Brain microvascular endothelial cell (primary cell): ENCODE measurements at regions not wholly inside any gene's neighbourhood (a gene's known extent, or its start where the extent isn't known, plus 50 kb on each side); places are given as distances from the start of the nearest gene placed in this dataset.

ENCODE experiments used
- DNase-seq: peaks from one replicate; pipeline ENCODE4 v3.0.0-alpha.2; 2020
- H3K27ac ChIP-seq: fragments of 250-450 bp; sonication (Bioruptor Pico); 2 replicates; pipeline ENCODE4 v1.5.1; 2020; ENCODE audit warnings: mild to moderate bottlenecking, moderate library complexity
- H3K27me3 ChIP-seq: fragments of 250-450 bp; sonication (Bioruptor Pico); replicated peaks from 2 replicates; pipeline ENCODE4 v1.5.1; 2020; ENCODE audit warnings: mild to moderate bottlenecking
- H3K36me3 ChIP-seq: fragments of 250-450 bp; sonication (Bioruptor Pico); replicated peaks from 2 replicates; pipeline ENCODE4 v1.5.1; 2020; ENCODE audit warnings: mild to moderate bottlenecking
- H3K4me3 ChIP-seq: 2 replicates; pipeline ENCODE4 v1.5.1; 2011; ENCODE audit warnings: low read depth, mild to moderate bottlenecking, control low read depth, low read length, moderate library complexity
- in situ Hi-C: cut with HindIII; loops from 2 replicates; pipeline ENCODE4 v1.10.0; 2017; ENCODE audit warnings: low sequenced_read_pairs, low pct_ligation_motif_present
- TF ChIP-seq, protein P1 (sequence below): IDR thresholded peaks from 2 replicates; pipeline ENCODE4 v1.5.1; 2011; ENCODE audit warnings: low read depth, mild to moderate bottlenecking, moderate library complexity, low read length, control low read depth, inconsistent platforms; ENCODE audit errors: missing control alignments

- in situ Hi-C loops, result no loop called here
Measured at GRCh38 chr5:89707891-89708290, 701.7 kb downstream of the CETN3 start.

GRCh38 chr5:89706731-89707130 is 702.8 kb downstream of the CETN3 start:
- in situ Hi-C loops, result no loop called here
- TF ChIP-seq, protein P1, sequence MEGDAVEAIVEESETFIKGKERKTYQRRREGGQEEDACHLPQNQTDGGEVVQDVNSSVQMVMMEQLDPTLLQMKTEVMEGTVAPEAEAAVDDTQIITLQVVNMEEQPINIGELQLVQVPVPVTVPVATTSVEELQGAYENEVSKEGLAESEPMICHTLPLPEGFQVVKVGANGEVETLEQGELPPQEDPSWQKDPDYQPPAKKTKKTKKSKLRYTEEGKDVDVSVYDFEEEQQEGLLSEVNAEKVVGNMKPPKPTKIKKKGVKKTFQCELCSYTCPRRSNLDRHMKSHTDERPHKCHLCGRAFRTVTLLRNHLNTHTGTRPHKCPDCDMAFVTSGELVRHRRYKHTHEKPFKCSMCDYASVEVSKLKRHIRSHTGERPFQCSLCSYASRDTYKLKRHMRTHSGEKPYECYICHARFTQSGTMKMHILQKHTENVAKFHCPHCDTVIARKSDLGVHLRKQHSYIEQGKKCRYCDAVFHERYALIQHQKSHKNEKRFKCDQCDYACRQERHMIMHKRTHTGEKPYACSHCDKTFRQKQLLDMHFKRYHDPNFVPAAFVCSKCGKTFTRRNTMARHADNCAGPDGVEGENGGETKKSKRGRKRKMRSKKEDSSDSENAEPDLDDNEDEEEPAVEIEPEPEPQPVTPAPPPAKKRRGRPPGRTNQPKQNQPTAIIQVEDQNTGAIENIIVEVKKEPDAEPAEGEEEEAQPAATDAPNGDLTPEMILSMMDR, result no peak
- Histone ChIP-seq H3K36me3 (no peaks in the 10 kb centered on the region), H3K27ac (no peak overlapping the region), H3K4me3 (no peak overlapping the region), H3K27me3 (no peaks in the 10 kb centered on the region)
- DNase-seq, result no peak

More at GRCh38 chr5:89707891-89708290, 701.7 kb downstream of the CETN3 start:
- TF ChIP-seq, protein P1, result no peak
- H3K27me3 ChIP-seq, result no peaks in the 10 kb centered on the region
- no peak overlapping the region for H3K4me3 ChIP-seq
- no peak overlapping the region for H3K27ac ChIP-seq
- H3K36me3 ChIP-seq, result no peaks in the 10 kb centered on the region
- DNase-seq, result no peak

GRCh38 chr5:89703817-89704216 is 705.7 kb downstream of the CETN3 start:
- Histone ChIP-seq H3K36me3 (no peaks in the 10 kb centered on the region), H3K27ac (no peak overlapping the region), H3K27me3 (no peaks in the 10 kb centered on the region), H3K4me3 (no peak overlapping the region)
- TF ChIP-seq, protein P1, result no peak
- in situ Hi-C loops, result no loop called here
- DNase-seq, result no peak

DNA sequence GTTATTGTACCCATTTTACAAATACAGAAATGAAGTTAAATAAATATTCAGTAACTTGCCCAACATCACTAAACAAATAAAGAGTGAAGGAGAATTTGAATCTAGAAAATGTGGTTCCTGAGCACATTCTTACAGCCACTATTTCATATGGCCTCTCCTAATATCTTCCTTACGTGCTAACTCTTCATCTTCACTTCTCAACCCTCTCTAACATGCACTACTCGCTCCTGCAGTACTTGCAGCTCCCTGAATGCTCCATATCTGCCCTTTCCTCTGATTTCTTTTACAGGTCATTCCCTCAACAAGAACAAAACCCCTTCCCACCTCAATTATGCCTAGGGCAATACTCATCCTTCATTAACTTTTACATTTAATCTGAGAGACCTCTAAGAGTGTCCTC is 711.5 kb downstream of the CETN3 start:
- Histone ChIP-seq H3K36me3 (no peaks in the 10 kb centered on the region), H3K27ac (no peak overlapping the region), H3K27me3 (no peaks in the 10 kb centered on the region), H3K4me3 (no peak overlapping the region)
- in situ Hi-C loops, result no loop called here
- TF ChIP-seq, protein P1, result no peak
- no peak for DNase-seq

DNA sequence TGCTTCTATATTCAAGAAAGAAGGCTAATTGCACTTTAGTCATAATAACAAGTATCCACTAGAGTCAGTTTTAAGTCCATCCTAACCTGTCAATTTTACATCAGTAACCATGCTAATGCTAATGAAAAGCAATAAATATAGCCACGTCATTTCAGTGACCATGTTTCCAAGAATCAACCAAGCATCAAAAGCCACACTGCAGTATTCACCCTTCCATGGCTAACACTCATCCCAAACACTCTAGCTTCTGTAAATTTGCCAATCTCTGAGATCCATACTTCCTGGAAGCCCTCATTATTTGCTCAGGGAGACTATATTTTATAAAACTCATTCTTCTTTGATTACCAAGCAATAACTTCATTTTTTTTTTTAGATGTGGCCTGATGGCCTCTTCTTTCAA is 712.0 kb downstream of the CETN3 start:
- Histone ChIP-seq H3K27me3 (no peaks in the 10 kb centered on the region), H3K27ac (no peak overlapping the region), H3K4me3 (no peak overlapping the region), H3K36me3 (no peaks in the 10 kb centered on the region)
- DNase-seq, result no peak
- TF ChIP-seq, protein P1, result no peak
- in situ Hi-C loops, result no loop called here

GRCh38 chr5:89695371-89695770 is 714.2 kb downstream of the CETN3 start:
- TF ChIP-seq, protein P1, result no peak
- in situ Hi-C loops, result no loop called here
- Histone ChIP-seq H3K27me3 (no peaks in the 10 kb centered on the region), H3K4me3 (no peak overlapping the region), H3K36me3 (no peaks in the 10 kb centered on the region), H3K27ac (no peak overlapping the region)
- DNase-seq, result no peak
